ENCODE measurements at regions not wholly inside any gene's neighbourhood (a gene's known extent, or its start where the extent isn't known, plus 50 kb on each side); places are given as distances from the start of the nearest gene placed in this dataset.

GRCh38 chr3:24607281-24607680 lies 112.6 kb upstream of the THRB start:
- Histone ChIP-seq H4K20me1 (replicated peaks; ENCODE audit: control insufficient read depth, insufficient read depth, low read length) (no peaks in the 10 kb centered on the region), H3K9ac (ENCODE audit: insufficient read depth in 1 of 2, low read depth in 2 of 2, low read length in 2 of 2) (no peak overlapping the region), H3K4me2 (ENCODE audit: insufficient read depth, low read length) (no peak overlapping the region), H3K9me3 (replicated peaks; ENCODE audit: control insufficient read depth, insufficient read depth, low read depth, low read length) (no peaks in the 10 kb centered on the region), H3K4me3 (no peak overlapping the region), H3K36me3 (ENCODE audit: control insufficient read depth, insufficient read depth, low read length) (no peaks in the 10 kb centered on the region), H2AFZ (ENCODE audit: low read depth, low read length) (no peak overlapping the region), H3K79me2 (ENCODE audit: control insufficient read depth, insufficient read depth, low read length) (no peaks in the 10 kb centered on the region), H3K27me3 (ENCODE audit: control insufficient read depth in 2 of 2, insufficient read depth in 2 of 2, low read length in 2 of 2) (no peaks in the 10 kb centered on the region), H3K4me1 (replicated peaks in 1 of 2; ENCODE audit: control insufficient read depth in 2 of 2, insufficient read depth in 2 of 2, low read length in 2 of 2) (no peaks in the 10 kb centered on the region), H3K9me1 (ENCODE audit: control insufficient read depth, insufficient read depth, low read length) (no peaks in the 10 kb centered on the region), H3K27ac (ENCODE audit: extremely low read depth, low read depth, low read length) (no peak overlapping the region)
- no peak for DNase-seq (ENCODE audit: extremely low read depth in 1 of 4, low spot score in 3 of 4)
- no peak for FAIRE-seq
- intact Hi-C loops (cut with micrococcal nuclease), result no loop called here
- TF ChIP-seq ILF3 (IDR thresholded peaks at IDR 0.05; ENCODE audit: borderline replicate concordance), result no peak
- no peak for TF ChIP-seq RBM39 (optimal IDR thresholded peaks at IDR 0.05; ENCODE audit: low read depth, low read length)
- POLR2A ChIA-PET, result interaction anchor here (1.3 kb wide), 1 partner anchor 8 kb away, joined by 3 read pairs; no protein-coding TSS in a partner anchor
- no peak for ATAC-seq
- CTCF ChIA-PET (ENCODE audit: low intra/inter-chr PET ratio), result no interaction called here
- no TSS peak for BruUV-seq (replicated peaks)
- in situ Hi-C loops (cut with MboI), result no loop called here

GRCh38 chr3:24608701-24609390 lies 114.2 kb upstream of the THRB start:
- Histone ChIP-seq H3K79me2 (ENCODE audit: control insufficient read depth, insufficient read depth, low read length) (no peaks in the 10 kb centered on the region), H3K9me3 (replicated peaks; ENCODE audit: control insufficient read depth, insufficient read depth, low read depth, low read length) (no peaks in the 10 kb centered on the region), H3K9ac (ENCODE audit: insufficient read depth in 1 of 2, low read depth in 2 of 2, low read length in 2 of 2) (no peak overlapping the region), H2AFZ (ENCODE audit: low read depth, low read length) (no peak overlapping the region), H3K4me1 (replicated peaks in 1 of 2; ENCODE audit: control insufficient read depth in 2 of 2, insufficient read depth in 2 of 2, low read length in 2 of 2) (no peaks in the 10 kb centered on the region), H4K20me1 (replicated peaks; ENCODE audit: control insufficient read depth, insufficient read depth, low read length) (no peaks in the 10 kb centered on the region), H3K4me3 (no peak overlapping the region), H3K4me2 (ENCODE audit: insufficient read depth, low read length) (no peak overlapping the region), H3K36me3 (ENCODE audit: control insufficient read depth, insufficient read depth, low read length) (no peaks in the 10 kb centered on the region), H3K27ac (ENCODE audit: extremely low read depth, low read depth, low read length) (no peak overlapping the region), H3K9me1 (ENCODE audit: control insufficient read depth, insufficient read depth, low read length) (no peaks in the 10 kb centered on the region), H3K27me3 (ENCODE audit: control insufficient read depth in 2 of 2, insufficient read depth in 2 of 2, low read length in 2 of 2) (no peaks in the 10 kb centered on the region)
- TF ChIP-seq, protein P1, sequence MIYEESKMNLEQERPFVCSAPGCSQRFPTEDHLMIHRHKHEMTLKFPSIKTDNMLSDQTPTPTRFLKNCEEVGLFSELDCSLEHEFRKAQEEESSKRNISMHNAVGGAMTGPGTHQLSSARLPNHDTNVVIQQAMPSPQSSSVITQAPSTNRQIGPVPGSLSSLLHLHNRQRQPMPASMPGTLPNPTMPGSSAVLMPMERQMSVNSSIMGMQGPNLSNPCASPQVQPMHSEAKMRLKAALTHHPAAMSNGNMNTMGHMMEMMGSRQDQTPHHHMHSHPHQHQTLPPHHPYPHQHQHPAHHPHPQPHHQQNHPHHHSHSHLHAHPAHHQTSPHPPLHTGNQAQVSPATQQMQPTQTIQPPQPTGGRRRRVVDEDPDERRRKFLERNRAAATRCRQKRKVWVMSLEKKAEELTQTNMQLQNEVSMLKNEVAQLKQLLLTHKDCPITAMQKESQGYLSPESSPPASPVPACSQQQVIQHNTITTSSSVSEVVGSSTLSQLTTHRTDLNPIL (CRISPR knock-in tag; IDR thresholded peaks at IDR 0.05), result no peak
- TF ChIP-seq SMARCB1 (IDR thresholded peaks at IDR 0.05; ENCODE audit: insufficient read length, low read depth) (no peak), ZNF316 (IDR thresholded peaks at IDR 0.05) (no peak), XRCC4 (IDR thresholded peaks at IDR 0.05; ENCODE audit: extremely low read depth, insufficient read depth, insufficient read length) (no peak), CXXC5 (CRISPR knock-in tag; IDR thresholded peaks at IDR 0.05) (no peak)
- TF ChIP-seq, protein P2, sequence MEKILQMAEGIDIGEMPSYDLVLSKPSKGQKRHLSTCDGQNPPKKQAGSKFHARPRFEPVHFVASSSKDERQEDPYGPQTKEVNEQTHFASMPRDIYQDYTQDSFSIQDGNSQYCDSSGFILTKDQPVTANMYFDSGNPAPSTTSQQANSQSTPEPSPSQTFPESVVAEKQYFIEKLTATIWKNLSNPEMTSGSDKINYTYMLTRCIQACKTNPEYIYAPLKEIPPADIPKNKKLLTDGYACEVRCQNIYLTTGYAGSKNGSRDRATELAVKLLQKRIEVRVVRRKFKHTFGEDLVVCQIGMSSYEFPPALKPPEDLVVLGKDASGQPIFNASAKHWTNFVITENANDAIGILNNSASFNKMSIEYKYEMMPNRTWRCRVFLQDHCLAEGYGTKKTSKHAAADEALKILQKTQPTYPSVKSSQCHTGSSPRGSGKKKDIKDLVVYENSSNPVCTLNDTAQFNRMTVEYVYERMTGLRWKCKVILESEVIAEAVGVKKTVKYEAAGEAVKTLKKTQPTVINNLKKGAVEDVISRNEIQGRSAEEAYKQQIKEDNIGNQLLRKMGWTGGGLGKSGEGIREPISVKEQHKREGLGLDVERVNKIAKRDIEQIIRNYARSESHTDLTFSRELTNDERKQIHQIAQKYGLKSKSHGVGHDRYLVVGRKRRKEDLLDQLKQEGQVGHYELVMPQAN (IDR thresholded peaks at IDR 0.05; ENCODE audit: borderline replicate concordance), result no peak
- CTCF ChIA-PET (ENCODE audit: low intra/inter-chr PET ratio), result no interaction called here
- ATAC-seq (no peak), DNase-seq (ENCODE audit: extremely low read depth in 1 of 4, low spot score in 3 of 4) (no peak), FAIRE-seq (no peak)
- WGBS (ENCODE audit: insufficient coverage, low coverage, missing lambda C conversion rate), result 0% methylated on average over 3 of the region's 3 CpGs
- intact Hi-C loops (cut with micrococcal nuclease), result no loop called here
- POLR2A ChIA-PET, result interaction anchor here (0.7 to 1.2 kb wide), 3 partner anchors 11 to 288 kb away, joined by 3 read pairs; no protein-coding TSS in a partner anchor
- no TSS peak for BruUV-seq (replicated peaks)
- in situ Hi-C loops (cut with MboI), result no loop called here

Data from K562 (cell line).